IPS-15b (cell line): ENCODE measurements at regions not wholly inside any gene's neighbourhood (a gene's known extent, or its start where the extent isn't known, plus 50 kb on each side); places are given as distances from the start of the nearest gene placed in this dataset.

Experiments
- H3K27me3 ChIP-seq: one replicate; pipeline ENCODE4 v1.6.1; 2013; ENCODE audit warnings: low read length; ENCODE audit not compliant: control insufficient read depth, insufficient read depth
- H3K36me3 ChIP-seq: one replicate; pipeline ENCODE4 v1.6.1; 2013; ENCODE audit warnings: low read length; ENCODE audit not compliant: control insufficient read depth, insufficient read depth
- H3K4me1 ChIP-seq: one replicate; pipeline ENCODE4 v1.6.1; 2013; ENCODE audit warnings: mild to moderate bottlenecking, low read length; ENCODE audit not compliant: control insufficient read depth, insufficient read depth
- H3K4me3 ChIP-seq: one replicate; pipeline ENCODE4 v1.5.1; 2013; ENCODE audit warnings: low read depth, low read length
- H3K9ac ChIP-seq: one replicate; pipeline ENCODE4 v1.6.1; 2013; ENCODE audit warnings: low read depth, mild to moderate bottlenecking, low read length
- H3K9me3 ChIP-seq: one replicate; pipeline ENCODE4 v1.6.1; 2013; ENCODE audit warnings: mild to moderate bottlenecking, low read length; ENCODE audit not compliant: control insufficient read depth, insufficient read depth

GRCh38 chr13:104855581-104855980 is 1679.9 kb downstream of the EFNB2 start:
- Histone ChIP-seq H3K36me3 (no peaks in the 10 kb centered on the region), H3K4me1 (peaks cover 2% of the 10 kb centered on the region), H3K4me3 (no peak overlapping the region), H3K9ac (no peak overlapping the region), H3K9me3 (no peaks in the 10 kb centered on the region), H3K27me3 (no peaks in the 10 kb centered on the region)

- no peaks in the 10 kb centered on the region for H3K36me3 ChIP-seq
- H3K4me1 ChIP-seq: peaks cover 2% of the 10 kb centered on the region
- no peaks in the 10 kb centered on the region for H3K9me3 ChIP-seq
- H3K9ac ChIP-seq: no peak overlapping the region
- H3K27me3 ChIP-seq: no peaks in the 10 kb centered on the region
- H3K4me3 ChIP-seq: no peak overlapping the region
Measured at GRCh38 chr13:104854698-104855097, 1680.8 kb downstream of the EFNB2 start.

DNA sequence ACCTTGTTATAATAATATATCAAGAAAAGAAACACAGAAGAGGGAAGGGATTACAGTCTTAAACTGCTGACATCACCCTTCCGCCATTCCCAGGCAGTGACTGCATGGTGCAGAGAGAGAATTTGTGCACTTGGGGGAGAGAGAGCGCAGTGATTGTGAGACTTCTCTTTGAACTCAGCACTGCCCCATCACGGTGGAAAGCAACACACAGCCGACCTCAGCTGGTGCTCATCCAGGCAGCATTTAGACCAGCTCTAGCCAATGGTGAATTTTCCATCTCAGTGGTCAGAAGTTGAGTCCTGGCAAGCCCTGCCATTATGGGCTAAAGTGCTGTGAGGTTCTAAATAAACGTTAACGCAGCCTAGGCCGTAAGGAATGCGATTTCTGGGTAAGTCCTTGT is 1681.5 kb downstream of the EFNB2 start:
- no peaks in the 10 kb centered on the region for H3K27me3 ChIP-seq
- H3K4me3 ChIP-seq: no peak overlapping the region
- no peak overlapping the region for H3K9ac ChIP-seq
- H3K4me1 ChIP-seq: peaks cover 2% of the 10 kb centered on the region
- no peaks in the 10 kb centered on the region for H3K36me3 ChIP-seq
- H3K9me3 ChIP-seq: no peaks in the 10 kb centered on the region

DNA sequence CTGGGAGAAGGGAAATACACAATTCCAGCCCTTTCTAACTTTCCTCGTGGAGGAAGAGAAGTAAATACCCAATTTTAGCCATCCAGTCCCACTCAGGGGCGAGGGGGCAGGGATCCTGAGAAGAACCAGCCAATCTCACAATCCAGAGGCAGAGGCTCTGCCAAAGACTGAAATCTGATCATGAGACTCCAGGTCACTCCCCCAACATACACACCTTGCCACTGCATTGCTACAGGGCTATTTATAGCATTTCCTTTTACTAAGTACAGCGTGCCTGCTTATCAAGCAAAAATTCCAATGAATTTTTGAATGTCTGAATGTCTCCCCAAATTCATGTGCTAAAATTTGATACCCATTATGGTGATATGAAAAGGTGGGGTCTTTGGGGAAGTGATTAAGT is 1687.5 kb downstream of the EFNB2 start:
- no peaks in the 10 kb centered on the region for H3K27me3 ChIP-seq
- no peaks in the 10 kb centered on the region for H3K9me3 ChIP-seq
- H3K36me3 ChIP-seq: no peaks in the 10 kb centered on the region
- H3K4me1 ChIP-seq: peaks cover 5% of the 10 kb centered on the region
- H3K9ac ChIP-seq: no peak overlapping the region
- H3K4me3 ChIP-seq: no peak overlapping the region

DNA sequence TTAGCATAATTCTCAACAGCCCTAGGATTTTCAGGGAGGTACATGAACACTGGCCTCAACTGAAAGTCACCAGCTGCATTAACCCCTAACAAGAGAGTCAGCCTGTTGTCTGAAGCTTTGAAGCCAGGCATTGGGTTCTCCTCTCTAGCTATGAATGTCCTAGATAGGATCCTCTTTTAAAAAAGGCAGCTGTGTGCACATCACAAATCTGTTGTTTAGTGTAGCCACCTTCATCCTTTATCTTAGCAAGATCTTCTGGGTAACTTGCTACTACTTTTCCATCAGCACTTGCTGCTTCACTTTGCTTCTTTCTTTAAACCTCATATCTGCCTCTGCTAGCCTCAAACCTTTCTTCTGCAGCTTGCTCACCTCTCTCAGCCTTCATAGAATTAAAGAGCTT is 1692.1 kb downstream of the EFNB2 start:
- Histone ChIP-seq H3K4me1 (peaks cover 3% of the 10 kb centered on the region), H3K4me3 (no peak overlapping the region), H3K36me3 (no peaks in the 10 kb centered on the region), H3K27me3 (no peaks in the 10 kb centered on the region), H3K9me3 (no peaks in the 10 kb centered on the region), H3K9ac (no peak overlapping the region)

GRCh38 chr13:104841110-104841509 is 1694.4 kb downstream of the EFNB2 start:
- H3K27me3 ChIP-seq: no peaks in the 10 kb centered on the region
- no peak overlapping the region for H3K4me3 ChIP-seq
- no peaks in the 10 kb centered on the region for H3K9me3 ChIP-seq
- no peak overlapping the region for H3K9ac ChIP-seq
- no peaks in the 10 kb centered on the region for H3K36me3 ChIP-seq
- H3K4me1 ChIP-seq: no peaks in the 10 kb centered on the region

DNA sequence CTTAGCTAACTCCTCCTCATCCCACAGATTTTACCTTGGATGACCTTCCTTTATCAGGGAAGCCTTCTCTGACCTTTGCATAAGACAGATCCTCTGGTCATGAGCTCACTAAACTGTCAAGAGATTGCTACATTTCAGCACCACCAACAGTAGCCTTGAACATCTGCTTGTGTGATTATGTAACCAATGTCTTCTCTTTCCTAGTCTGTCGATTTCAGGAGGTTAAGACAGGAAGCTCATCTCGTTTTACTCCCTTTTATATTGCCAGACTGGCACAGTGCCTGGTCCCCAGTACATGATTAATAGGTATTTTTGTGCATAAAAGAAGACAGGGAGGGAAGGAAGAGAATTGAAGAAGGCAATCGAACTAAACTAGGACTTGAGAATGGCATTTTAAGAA is 1697.7 kb downstream of the EFNB2 start:
- no peak overlapping the region for H3K9ac ChIP-seq
- no peaks in the 10 kb centered on the region for H3K27me3 ChIP-seq
- no peaks in the 10 kb centered on the region for H3K9me3 ChIP-seq
- H3K4me1 ChIP-seq: no peaks in the 10 kb centered on the region
- H3K4me3 ChIP-seq: no peak overlapping the region
- H3K36me3 ChIP-seq: no peaks in the 10 kb centered on the region

- Histone ChIP-seq H3K4me3 (no peak overlapping the region), H3K27me3 (no peaks in the 10 kb centered on the region), H3K9me3 (no peaks in the 10 kb centered on the region), H3K4me1 (peaks cover 5% of the 10 kb centered on the region), H3K9ac (no peak overlapping the region), H3K36me3 (no peaks in the 10 kb centered on the region)
Measured at GRCh38 chr13:104833221-104833620, 1702.2 kb downstream of the EFNB2 start.

DNA sequence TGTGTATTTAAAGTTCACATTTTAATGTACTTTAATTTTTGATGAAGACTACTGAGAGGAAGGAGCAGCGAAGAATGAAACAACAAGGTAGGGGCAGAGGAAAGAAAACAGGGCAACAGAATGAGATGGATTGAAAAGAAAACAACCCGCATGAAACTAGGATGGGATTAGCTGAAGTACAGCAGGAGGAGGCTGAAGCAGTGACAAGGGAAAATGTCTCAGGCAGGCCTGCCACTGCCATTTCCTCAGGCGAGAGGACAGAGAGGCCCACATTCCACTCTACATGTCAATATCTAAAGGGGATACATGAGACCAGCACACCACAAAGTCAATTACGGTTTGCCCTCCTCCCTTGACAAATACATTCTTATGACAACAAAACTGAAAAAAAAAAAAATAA is 1703.2 kb downstream of the EFNB2 start:
- H3K4me1 ChIP-seq: peaks cover 5% of the 10 kb centered on the region
- H3K36me3 ChIP-seq: no peaks in the 10 kb centered on the region
- no peaks in the 10 kb centered on the region for H3K9me3 ChIP-seq
- no peak overlapping the region for H3K9ac ChIP-seq
- no peaks in the 10 kb centered on the region for H3K27me3 ChIP-seq
- no peak overlapping the region for H3K4me3 ChIP-seq

DNA sequence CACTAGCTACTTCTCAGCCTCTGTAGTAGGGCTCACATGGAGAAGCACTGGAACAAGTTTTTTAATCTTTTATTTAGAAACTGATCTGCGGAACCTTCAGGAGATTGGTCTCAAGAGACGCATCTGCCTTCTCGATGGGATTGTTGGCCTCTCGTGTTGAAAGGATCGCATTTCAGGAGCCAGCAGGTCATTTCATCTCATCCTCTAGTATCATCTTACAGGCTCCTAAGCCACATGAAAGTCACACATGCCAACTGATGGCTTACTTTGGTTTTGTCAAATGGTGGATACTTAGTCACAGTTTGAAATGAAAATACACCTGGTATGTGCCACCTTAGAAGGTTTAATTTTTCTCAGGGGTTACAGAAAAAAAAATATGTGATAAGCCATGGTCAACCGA is 1703.6 kb downstream of the EFNB2 start:
- Histone ChIP-seq H3K9ac (no peak overlapping the region), H3K4me1 (peaks cover 5% of the 10 kb centered on the region), H3K36me3 (no peaks in the 10 kb centered on the region), H3K9me3 (no peaks in the 10 kb centered on the region), H3K4me3 (no peak overlapping the region), H3K27me3 (no peaks in the 10 kb centered on the region)

DNA sequence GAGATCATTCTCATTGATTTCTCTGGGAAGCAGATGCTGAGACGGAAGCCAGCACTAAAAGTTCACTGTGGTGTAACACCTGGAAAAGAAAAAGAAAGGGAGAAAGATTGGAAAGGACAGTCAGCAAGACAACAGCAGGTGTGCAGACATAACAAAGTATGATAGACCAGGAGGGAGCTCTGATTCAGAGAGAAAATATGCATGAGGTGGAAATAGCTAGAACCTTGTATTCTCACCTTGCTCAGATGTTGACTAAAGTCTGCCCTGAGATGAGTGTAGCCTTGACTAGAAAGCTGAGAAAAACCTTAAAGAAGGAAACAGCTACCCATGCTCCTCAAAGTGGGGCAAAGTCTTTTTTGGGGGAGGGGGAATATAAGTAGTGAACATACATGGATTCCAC is 1711.8 kb downstream of the EFNB2 start:
- Histone ChIP-seq H3K9ac (no peak overlapping the region), H3K4me1 (no peaks in the 10 kb centered on the region), H3K27me3 (no peaks in the 10 kb centered on the region), H3K4me3 (no peak overlapping the region), H3K9me3 (no peaks in the 10 kb centered on the region), H3K36me3 (no peaks in the 10 kb centered on the region)

GRCh38 chr13:104823071-104823470 is 1712.4 kb downstream of the EFNB2 start:
- Histone ChIP-seq H3K4me1 (no peaks in the 10 kb centered on the region), H3K27me3 (no peaks in the 10 kb centered on the region), H3K9ac (no peak overlapping the region), H3K36me3 (no peaks in the 10 kb centered on the region), H3K9me3 (no peaks in the 10 kb centered on the region), H3K4me3 (no peak overlapping the region)

- H3K27me3 ChIP-seq: no peaks in the 10 kb centered on the region
- H3K4me3 ChIP-seq: no peak overlapping the region
- no peaks in the 10 kb centered on the region for H3K36me3 ChIP-seq
- H3K4me1 ChIP-seq: no peaks in the 10 kb centered on the region
- no peaks in the 10 kb centered on the region for H3K9me3 ChIP-seq
- H3K9ac ChIP-seq: no peak overlapping the region
Measured at GRCh38 chr13:104817271-104817670, 1718.2 kb downstream of the EFNB2 start.
